Kidney (tissue), 13 donors: ENCODE measurements at regions not wholly inside any gene's neighbourhood (a gene's known extent, or its start where the extent isn't known, plus 50 kb on each side); places are given as distances from the start of the nearest gene placed in this dataset.

Source experiments
- DNase-seq, 5 donors: peaks; one replicate each; pipeline ENCODE4 v3.0.0-alpha.2; 2013 to 2020
- FAIRE-seq: peaks from 2 replicates; lab custom pipeline; 2012; peaks lifted over from hg19 to GRCh38; lab: Jason Lieb, UNC
- H3K27ac ChIP-seq, 2 donors: one replicate each; pipeline ENCODE4 v1.7.0; 2013; ENCODE audit warnings: low read depth in 2 of 2, low read length in 2 of 2, inconsistent platforms in 1 of 2
- H3K27me3 ChIP-seq: one replicate; pipeline ENCODE4 v1.7.1; 2013; ENCODE audit warnings: low read length, inconsistent platforms; ENCODE audit not compliant: control insufficient read depth, insufficient read depth
- H3K36me3 ChIP-seq, 3 donors: one replicate each; pipeline versions ENCODE4 v1.7.0 to v1.7.1; 2013; ENCODE audit warnings: low read length in 3 of 3, control low read depth in 1 of 3, inconsistent platforms in 1 of 3; ENCODE audit not compliant: insufficient read depth in 3 of 3, control insufficient read depth in 2 of 3
- H3K4me1 ChIP-seq, 3 donors: one replicate each; pipeline versions ENCODE4 v1.7.0 to v1.7.1; 2013; ENCODE audit warnings: low read length in 3 of 3, inconsistent platforms in 1 of 3, low read depth in 1 of 3; ENCODE audit not compliant: control insufficient read depth in 2 of 3, insufficient read depth in 2 of 3
- H3K4me3 ChIP-seq, 3 donors: one replicate each; pipeline versions ENCODE4 v1.7.0 to v1.8.1; 2013; ENCODE audit warnings: low read length in 3 of 3, control low read depth in 1 of 3, inconsistent platforms in 1 of 3
- H3K9ac ChIP-seq, 3 donors: one replicate each; pipeline versions ENCODE4 v1.7.0 to v1.7.1; 2013; ENCODE audit warnings: low read length in 3 of 3, control low read depth in 1 of 3, inconsistent platforms in 1 of 3
- H3K9me3 ChIP-seq, 3 donors: one replicate each; pipeline versions ENCODE4 v1.7.0 to v1.7.1; 2013; ENCODE audit warnings: low read length in 3 of 3, control low read depth in 1 of 3, inconsistent platforms in 1 of 3; ENCODE audit not compliant: control insufficient read depth in 2 of 3, insufficient read depth in 1 of 3
- intact Hi-C: fragments of 100-400 bp; cut with DNase I; formaldehyde crosslinking; loops from one replicate; pipeline ENCODE4 v1.11.1; 2022
- TF ChIP-seq, protein P1 (sequence below): IDR thresholded peaks from 3 replicates; pipeline ENCODE4 v1.5.1; 2012; ENCODE audit warnings: mild to moderate bottlenecking, moderate library complexity, borderline replicate concordance; ENCODE audit not compliant: insufficient read depth; ENCODE audit errors: extremely low read depth
- donor health status: control.
- donor health status: control.
- donor health status: control.
- donor health status: control.
- donor health status: control.
- donor health status: DM: yes; HTN: yes; CAD: no.
- donor health status: Normal renal cell carcinoma (clear cell type).

DNA sequence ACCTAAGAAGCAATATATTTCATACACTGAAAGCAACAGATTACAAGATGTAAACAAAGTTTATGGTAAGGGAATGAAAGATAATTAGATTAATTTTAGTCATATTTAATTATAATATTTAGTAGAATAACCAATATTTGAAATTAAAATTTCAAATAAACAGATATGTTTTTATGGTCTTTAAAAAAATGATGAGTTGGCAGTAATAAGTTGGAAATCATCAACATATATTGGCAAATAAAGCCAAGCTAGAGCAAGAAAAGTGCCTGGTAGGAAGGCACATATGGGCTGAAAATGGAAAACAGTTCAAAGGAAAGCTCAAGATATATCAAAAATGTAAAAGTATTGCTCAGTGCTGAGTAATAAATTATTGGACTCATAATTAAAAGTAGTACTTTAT, 1274.0 kb downstream of the AMY1C start:
- TF ChIP-seq, protein P1, sequence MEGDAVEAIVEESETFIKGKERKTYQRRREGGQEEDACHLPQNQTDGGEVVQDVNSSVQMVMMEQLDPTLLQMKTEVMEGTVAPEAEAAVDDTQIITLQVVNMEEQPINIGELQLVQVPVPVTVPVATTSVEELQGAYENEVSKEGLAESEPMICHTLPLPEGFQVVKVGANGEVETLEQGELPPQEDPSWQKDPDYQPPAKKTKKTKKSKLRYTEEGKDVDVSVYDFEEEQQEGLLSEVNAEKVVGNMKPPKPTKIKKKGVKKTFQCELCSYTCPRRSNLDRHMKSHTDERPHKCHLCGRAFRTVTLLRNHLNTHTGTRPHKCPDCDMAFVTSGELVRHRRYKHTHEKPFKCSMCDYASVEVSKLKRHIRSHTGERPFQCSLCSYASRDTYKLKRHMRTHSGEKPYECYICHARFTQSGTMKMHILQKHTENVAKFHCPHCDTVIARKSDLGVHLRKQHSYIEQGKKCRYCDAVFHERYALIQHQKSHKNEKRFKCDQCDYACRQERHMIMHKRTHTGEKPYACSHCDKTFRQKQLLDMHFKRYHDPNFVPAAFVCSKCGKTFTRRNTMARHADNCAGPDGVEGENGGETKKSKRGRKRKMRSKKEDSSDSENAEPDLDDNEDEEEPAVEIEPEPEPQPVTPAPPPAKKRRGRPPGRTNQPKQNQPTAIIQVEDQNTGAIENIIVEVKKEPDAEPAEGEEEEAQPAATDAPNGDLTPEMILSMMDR, result no peak
- no peak overlapping the region for H3K9ac ChIP-seq
- H3K27me3 ChIP-seq, result no peaks in the 10 kb centered on the region
- intact Hi-C loops, result no loop called here
- H3K4me3 ChIP-seq, result no peak overlapping the region
- no peaks in the 10 kb centered on the region for H3K9me3 ChIP-seq
- H3K36me3 ChIP-seq, result no peaks in the 10 kb centered on the region
- no peaks in the 10 kb centered on the region for H3K4me1 ChIP-seq
- DNase-seq (no peak), FAIRE-seq (peak; percentile 46)
- no peak overlapping the region for H3K27ac ChIP-seq

DNA sequence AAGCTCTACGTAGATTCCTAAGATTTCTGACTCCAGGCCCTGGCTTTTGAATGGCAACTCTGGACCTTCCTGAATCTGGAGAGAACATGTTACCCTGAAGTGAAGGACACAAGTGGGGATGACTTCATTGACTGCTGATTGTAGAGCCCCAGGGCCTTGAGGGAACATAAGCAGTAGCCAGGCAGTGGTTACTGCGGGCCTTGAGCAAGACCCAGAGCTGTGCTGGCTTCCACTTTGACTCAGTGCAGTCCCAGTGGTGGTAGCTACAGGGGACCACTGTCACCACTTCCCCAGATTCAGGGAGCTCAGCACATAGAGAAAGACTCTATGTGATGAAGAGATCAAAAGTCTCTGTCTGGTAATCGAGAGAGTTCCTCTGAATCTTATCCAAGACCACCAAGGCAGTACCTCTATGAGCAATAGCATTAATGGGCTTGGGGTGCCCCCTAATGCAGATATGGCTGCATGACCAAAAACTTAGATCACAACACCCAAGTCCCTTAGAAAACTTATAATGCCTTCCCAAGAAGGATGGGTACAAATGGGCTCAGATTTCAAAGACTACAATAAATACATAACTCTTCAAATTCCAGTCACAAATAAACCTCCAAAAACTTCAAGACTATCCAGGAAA, 1278.3 kb downstream of the AMY1C start:
- FAIRE-seq, result no peak
- TF ChIP-seq, protein P1, result no peak

DNA sequence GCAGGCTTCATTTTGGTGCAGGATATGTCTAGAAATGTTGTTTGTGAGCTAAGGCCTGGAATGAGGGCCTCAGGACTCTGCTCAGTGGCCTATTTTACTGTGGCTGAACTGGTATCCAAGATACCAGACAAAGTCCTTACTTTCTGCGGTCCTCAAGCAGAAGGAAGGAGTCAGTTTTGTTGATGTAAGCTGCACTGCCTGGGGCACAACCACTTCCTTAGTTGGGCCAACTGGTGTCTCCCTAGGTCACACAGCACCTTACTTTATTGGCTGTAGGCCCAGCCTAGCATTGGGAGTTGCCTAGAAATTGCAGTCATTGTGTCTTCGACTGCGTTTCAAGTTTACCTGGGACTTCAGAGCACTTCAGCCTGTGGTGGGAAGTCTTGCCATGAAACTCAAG, 1322.7 kb downstream of the AMY1C start:
- Histone ChIP-seq H3K9me3 (peaks cover 0 to 4% (median 0%) of the 10 kb centered on the region in 3 donors), H3K4me1 (no peaks in the 10 kb centered on the region), H3K36me3 (no peaks in the 10 kb centered on the region), H3K4me3 (no peak overlapping the region), H3K9ac (no peak overlapping the region), H3K27ac (no peak overlapping the region), H3K27me3 (no peaks in the 10 kb centered on the region)
- FAIRE-seq (no peak), DNase-seq (no peak)
- intact Hi-C loops, result no loop called here
- TF ChIP-seq, protein P1, result no peak

More for the DNA sequence above, 1278.3 kb downstream of the AMY1C start:
- no peaks in the 10 kb centered on the region for H3K4me1 ChIP-seq
- no peak for DNase-seq
- H3K36me3 ChIP-seq, result no peaks in the 10 kb centered on the region
- no peak overlapping the region for H3K9ac ChIP-seq
- no peaks in the 10 kb centered on the region for H3K27me3 ChIP-seq
- intact Hi-C loops, result no loop called here
- no peak overlapping the region for H3K27ac ChIP-seq
- no peak overlapping the region for H3K4me3 ChIP-seq
- no peaks in the 10 kb centered on the region for H3K9me3 ChIP-seq

GRCh38 chr1:105072850-105073249, 1323.2 kb downstream of the AMY1C start:
- TF ChIP-seq, protein P1, result no peak
- no peaks in the 10 kb centered on the region for H3K4me1 ChIP-seq
- no peaks in the 10 kb centered on the region for H3K27me3 ChIP-seq
- H3K9me3 ChIP-seq, result peaks cover 0 to 3% (median 0%) of the 10 kb centered on the region in 3 donors
- no peaks in the 10 kb centered on the region for H3K36me3 ChIP-seq
- H3K27ac ChIP-seq, result no peak overlapping the region
- DNase-seq (no peak), FAIRE-seq (no peak)
- no peak overlapping the region for H3K4me3 ChIP-seq
- no peak overlapping the region for H3K9ac ChIP-seq
- intact Hi-C loops, result no loop called here
